IPS-18a (cell line): ENCODE measurements at regions not wholly inside any gene's neighbourhood (a gene's known extent, or its start where the extent isn't known, plus 50 kb on each side); places are given as distances from the start of the nearest gene placed in this dataset.

Source experiments
- H3K27ac ChIP-seq: one replicate; pipeline ENCODE4 v1.5.1; 2013; ENCODE audit warnings: low read length
- H3K27me3 ChIP-seq: one replicate; pipeline ENCODE4 v1.6.1; 2013; ENCODE audit warnings: mild to moderate bottlenecking, low read length; ENCODE audit not compliant: control insufficient read depth, insufficient read depth
- H3K36me3 ChIP-seq: one replicate; pipeline ENCODE4 v1.6.1; 2013; ENCODE audit warnings: low read depth, low read length; ENCODE audit not compliant: control insufficient read depth
- H3K4me1 ChIP-seq: one replicate; pipeline ENCODE4 v1.6.1; 2013; ENCODE audit warnings: low read depth, low read length; ENCODE audit not compliant: control insufficient read depth
- H3K4me3 ChIP-seq: one replicate; pipeline ENCODE4 v1.5.1; 2013; ENCODE audit warnings: low read length
- H3K9ac ChIP-seq: one replicate; pipeline ENCODE4 v1.6.1; 2013; ENCODE audit warnings: mild to moderate bottlenecking, low read length, moderate library complexity
- H3K9me3 ChIP-seq: one replicate; pipeline ENCODE4 v1.6.1; 2013; ENCODE audit warnings: low read depth, low read length; ENCODE audit not compliant: control insufficient read depth

- no peak overlapping the region for H3K4me3 ChIP-seq
- H3K27me3 ChIP-seq: peaks cover 4% of the 10 kb centered on the region
- no peaks in the 10 kb centered on the region for H3K9me3 ChIP-seq
- peaks cover 8% of the 10 kb centered on the region for H3K4me1 ChIP-seq
- H3K9ac ChIP-seq: no peak overlapping the region
- H3K36me3 ChIP-seq: no peaks in the 10 kb centered on the region
- H3K27ac ChIP-seq: no peak overlapping the region
These were observed 138.8 kb downstream of the DACT1 start for GRCh38 chr14:58776516-58776915.

- no peak overlapping the region for H3K27ac ChIP-seq
- H3K4me3 ChIP-seq: no peak overlapping the region
- no peaks in the 10 kb centered on the region for H3K9me3 ChIP-seq
- H3K27me3 ChIP-seq: no peaks in the 10 kb centered on the region
- H3K9ac ChIP-seq: no peak overlapping the region
- H3K4me1 ChIP-seq: peaks cover 7% of the 10 kb centered on the region
- no peaks in the 10 kb centered on the region for H3K36me3 ChIP-seq
These were observed 139.8 kb downstream of the DACT1 start for GRCh38 chr14:58777541-58777979.

DNA sequence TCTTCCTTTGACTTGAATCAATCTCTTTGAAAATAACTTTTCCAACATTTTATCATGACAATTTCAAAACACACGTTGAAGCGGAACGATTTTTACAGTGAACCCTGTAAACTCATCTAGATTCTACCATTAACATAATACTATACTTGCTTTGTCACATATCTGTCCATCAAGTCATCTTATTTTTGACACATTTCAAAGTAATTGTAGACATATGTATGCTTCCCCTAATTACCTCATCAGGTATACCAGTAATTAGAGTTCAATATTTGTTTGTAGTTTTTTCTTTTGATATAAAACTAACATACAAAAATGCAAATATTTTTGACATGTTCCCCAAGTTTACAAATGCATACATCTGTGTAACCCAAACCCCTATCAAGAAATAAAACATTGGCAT lies 140.4 kb downstream of the DACT1 start:
- Histone ChIP-seq H3K4me1 (peaks cover under 1% of the 10 kb centered on the region), H3K27ac (no peak overlapping the region), H3K27me3 (no peaks in the 10 kb centered on the region), H3K9me3 (no peaks in the 10 kb centered on the region), H3K9ac (no peak overlapping the region), H3K4me3 (no peak overlapping the region), H3K36me3 (no peaks in the 10 kb centered on the region)

DNA sequence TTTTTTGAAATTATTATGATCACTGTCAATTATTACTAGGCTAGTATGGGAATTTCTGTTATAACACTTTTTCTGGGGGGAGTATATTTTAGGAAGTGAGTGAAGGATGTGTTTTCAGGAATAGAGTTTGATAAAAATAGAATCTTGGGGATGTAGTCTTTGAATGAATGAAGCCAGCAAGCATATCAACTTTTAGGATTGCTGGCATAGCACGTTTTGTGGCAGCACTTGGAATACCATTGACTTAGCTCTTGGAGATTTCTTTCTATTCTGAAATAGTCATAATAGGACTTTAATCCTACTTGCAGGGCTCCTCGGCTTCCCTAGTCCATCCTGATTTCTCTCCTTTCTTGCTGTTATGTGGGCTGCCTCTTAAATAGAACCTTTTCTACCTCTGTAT lies 141.6 kb downstream of the DACT1 start:
- Histone ChIP-seq H3K4me3 (no peak overlapping the region), H3K9ac (no peak overlapping the region), H3K27me3 (no peaks in the 10 kb centered on the region), H3K4me1 (no peaks in the 10 kb centered on the region), H3K27ac (no peak overlapping the region), H3K36me3 (no peaks in the 10 kb centered on the region), H3K9me3 (no peaks in the 10 kb centered on the region)

DNA sequence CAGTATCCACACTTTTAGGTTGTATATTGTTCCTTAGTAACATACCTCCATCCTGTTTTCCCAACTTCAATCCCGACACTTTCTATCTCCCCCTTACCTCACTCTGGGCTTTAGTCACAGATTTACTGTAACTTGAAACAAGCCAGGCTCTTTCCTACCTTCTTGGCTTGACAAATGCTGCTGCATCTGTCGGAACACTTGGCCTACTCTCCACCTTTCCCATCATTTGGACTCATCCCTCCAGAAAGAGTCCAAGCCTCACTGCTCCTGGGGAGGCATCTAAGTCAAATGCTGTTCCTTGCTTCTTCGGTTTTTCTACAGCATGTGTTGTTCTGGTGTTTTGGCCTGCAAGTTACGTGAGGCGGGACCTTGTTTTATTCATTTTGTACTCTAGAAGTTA lies 142.4 kb downstream of the DACT1 start:
- H3K27ac ChIP-seq: no peak overlapping the region
- no peaks in the 10 kb centered on the region for H3K9me3 ChIP-seq
- H3K4me3 ChIP-seq: no peak overlapping the region
- no peaks in the 10 kb centered on the region for H3K36me3 ChIP-seq
- no peak overlapping the region for H3K9ac ChIP-seq
- no peaks in the 10 kb centered on the region for H3K4me1 ChIP-seq
- no peaks in the 10 kb centered on the region for H3K27me3 ChIP-seq

DNA sequence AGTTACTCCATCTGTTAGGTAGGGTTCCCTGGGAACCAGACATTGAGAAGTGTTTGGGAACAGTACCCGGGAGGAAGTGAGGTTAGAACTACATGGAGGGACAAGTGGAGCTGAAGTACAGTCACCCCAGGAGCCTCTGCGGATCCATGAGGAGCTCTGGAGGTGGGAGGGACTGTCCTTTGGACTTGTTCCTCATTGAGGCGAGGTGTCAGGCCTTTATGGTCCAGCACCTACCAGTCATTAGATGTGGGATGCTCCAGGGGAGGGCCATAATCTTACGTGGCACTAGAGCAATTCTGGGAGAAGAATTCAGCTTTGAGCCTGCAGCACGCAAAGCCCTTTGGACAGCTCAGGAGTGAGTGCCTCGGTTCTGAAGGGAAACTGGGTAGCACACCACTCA lies 142.8 kb downstream of the DACT1 start:
- no peaks in the 10 kb centered on the region for H3K27me3 ChIP-seq

GRCh38 chr14:58782011-58782410 lies 144.2 kb downstream of the DACT1 start:
- no peaks in the 10 kb centered on the region for H3K4me1 ChIP-seq
- no peak overlapping the region for H3K9ac ChIP-seq
- no peak overlapping the region for H3K27ac ChIP-seq
- H3K36me3 ChIP-seq: no peaks in the 10 kb centered on the region
- no peak overlapping the region for H3K4me3 ChIP-seq
- H3K9me3 ChIP-seq: no peaks in the 10 kb centered on the region
- no peaks in the 10 kb centered on the region for H3K27me3 ChIP-seq

More for the DNA sequence above, 142.8 kb downstream of the DACT1 start:
- Histone ChIP-seq H3K27ac (no peak overlapping the region), H3K36me3 (no peaks in the 10 kb centered on the region), H3K4me1 (no peaks in the 10 kb centered on the region), H3K4me3 (no peak overlapping the region), H3K9ac (no peak overlapping the region), H3K9me3 (no peaks in the 10 kb centered on the region)

DNA sequence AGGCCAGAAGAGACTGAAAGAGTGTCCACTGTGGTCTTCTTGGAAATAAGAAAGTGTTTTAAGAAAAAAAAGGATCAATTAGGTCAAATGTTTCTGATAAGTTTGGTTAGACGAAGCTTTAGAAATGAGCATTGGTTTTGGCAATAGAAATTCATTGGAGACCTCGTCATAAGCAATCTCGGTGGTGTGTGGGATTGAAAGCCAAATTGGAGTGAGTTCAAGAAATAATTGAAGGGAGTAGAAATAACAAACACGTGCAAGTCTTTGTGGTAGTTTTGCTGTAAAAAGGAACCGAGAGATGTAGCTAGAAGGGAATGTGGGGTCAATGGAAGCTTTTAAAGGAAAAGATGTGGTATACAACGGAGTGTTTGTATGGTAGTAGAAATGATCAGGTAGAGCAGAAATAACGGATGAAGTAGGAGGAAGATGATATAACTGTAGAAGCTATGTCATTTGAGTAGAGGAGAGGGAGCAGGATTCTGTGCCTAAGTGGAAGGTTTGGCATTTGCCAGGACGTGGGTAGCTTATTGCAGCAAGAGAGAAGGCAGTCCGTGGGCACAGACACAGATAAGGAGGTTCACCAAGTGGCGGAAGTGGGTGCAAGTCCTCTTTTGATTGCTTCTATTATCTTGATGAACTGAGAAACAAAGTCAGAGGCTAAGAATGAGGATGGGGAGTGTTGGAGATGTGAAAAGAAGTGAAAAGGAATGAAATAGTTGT lies 146.2 kb downstream of the DACT1 start:
- Histone ChIP-seq H3K9ac (no peak overlapping the region), H3K9me3 (no peaks in the 10 kb centered on the region), H3K4me1 (peaks cover 6% of the 10 kb centered on the region), H3K27me3 (no peaks in the 10 kb centered on the region), H3K36me3 (no peaks in the 10 kb centered on the region), H3K27ac (no peak overlapping the region), H3K4me3 (no peak overlapping the region)

DNA sequence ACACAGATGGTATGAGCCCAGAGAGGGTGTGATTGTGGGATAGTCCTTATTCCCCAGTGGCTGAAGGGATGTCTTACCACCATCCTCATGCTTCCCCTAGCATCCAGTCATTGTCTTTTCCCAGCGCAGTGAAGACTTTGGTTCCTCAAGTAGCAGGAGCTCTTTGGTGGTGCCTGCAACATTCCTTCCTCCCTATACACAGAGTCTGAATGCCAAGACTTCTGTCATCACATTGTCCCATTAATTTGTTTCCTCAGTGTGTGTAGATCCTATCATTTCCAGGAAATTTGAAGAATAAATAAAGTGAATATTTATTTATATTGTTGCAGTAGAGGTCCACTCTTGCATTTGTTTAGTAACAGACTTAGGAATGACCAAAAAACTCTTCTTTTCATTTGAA lies 147.2 kb downstream of the DACT1 start:
- Histone ChIP-seq H3K36me3 (no peaks in the 10 kb centered on the region), H3K9ac (no peak overlapping the region), H3K9me3 (no peaks in the 10 kb centered on the region), H3K4me1 (peaks cover 15% of the 10 kb centered on the region), H3K4me3 (no peak overlapping the region), H3K27me3 (no peaks in the 10 kb centered on the region), H3K27ac (no peak overlapping the region)

DNA sequence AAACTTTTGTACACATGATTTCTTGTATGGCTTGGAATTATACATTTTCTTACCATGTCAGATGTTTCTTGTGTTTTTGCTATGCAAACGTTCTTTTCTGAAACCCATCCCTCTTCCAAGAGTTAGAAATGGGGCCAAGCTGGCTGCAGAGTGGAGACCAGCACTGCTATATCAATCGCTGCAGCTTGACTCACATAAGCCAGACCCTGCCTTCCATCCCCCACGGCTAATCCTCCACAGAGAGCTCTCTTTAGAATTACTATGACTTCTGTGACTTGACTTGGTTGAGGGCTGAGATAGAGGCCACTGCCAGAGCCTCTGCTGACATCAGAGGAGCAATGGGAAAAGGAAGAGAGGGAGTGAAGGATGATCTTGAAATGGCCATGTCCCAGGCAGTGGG lies 147.9 kb downstream of the DACT1 start:
- Histone ChIP-seq H3K4me3 (no peak overlapping the region), H3K27ac (no peak overlapping the region), H3K27me3 (no peaks in the 10 kb centered on the region), H3K9me3 (no peaks in the 10 kb centered on the region), H3K9ac (no peak overlapping the region), H3K4me1 (peaks cover 22% of the 10 kb centered on the region), H3K36me3 (no peaks in the 10 kb centered on the region)

DNA sequence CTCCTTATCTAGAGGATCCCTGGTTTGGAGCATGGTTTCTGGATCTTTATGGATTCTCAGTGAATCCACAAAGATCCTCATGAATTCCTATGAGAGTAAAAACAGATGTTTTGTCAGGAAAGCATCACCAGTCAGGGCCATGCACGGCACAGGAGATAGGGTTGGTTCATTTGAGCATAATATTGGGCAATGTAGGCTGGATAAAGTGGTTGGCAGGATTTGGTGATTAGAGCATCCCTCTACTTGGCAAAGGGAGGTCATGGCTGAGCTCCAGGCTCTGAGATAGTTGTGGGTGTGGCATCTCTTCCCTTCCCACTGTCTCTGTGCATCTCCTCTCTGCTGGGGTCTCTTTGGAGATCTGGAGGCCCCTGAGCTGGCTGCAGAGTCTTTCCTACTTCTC lies 149.8 kb downstream of the DACT1 start:
- H3K9ac ChIP-seq: no peak overlapping the region
- H3K27me3 ChIP-seq: no peaks in the 10 kb centered on the region
- H3K36me3 ChIP-seq: no peaks in the 10 kb centered on the region
- H3K9me3 ChIP-seq: no peaks in the 10 kb centered on the region
- H3K4me1 ChIP-seq: peaks cover 22% of the 10 kb centered on the region
- no peak overlapping the region for H3K27ac ChIP-seq
- H3K4me3 ChIP-seq: no peak overlapping the region
